ENCODE measurements at regions not wholly inside any gene's neighbourhood (a gene's known extent, or its start where the extent isn't known, plus 50 kb on each side); places are given as distances from the start of the nearest gene placed in this dataset.

DNA sequence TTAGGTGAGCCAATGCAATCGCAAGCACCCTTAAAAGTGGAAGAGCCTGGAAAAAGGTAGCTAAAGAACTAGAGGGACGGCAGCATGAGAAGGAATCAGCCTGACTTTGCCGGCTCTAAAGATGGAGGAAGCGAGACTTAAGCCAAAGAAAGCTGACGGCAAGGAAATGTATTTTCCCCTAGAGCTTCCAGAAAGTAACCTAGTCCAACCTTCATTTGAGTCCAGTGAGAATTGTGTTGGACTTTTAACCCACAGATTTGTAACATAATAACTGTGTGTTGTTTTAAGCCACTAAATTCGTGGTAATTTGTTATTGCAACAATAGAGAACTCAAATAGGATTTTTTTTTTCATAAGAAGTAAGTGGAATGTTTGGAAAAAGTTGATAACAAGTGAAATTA lies 212.7 kb upstream of the C1QTNF7 start:
- DNase-seq (ENCODE audit: low read depth, low spot score) = no peak
- no peak overlapping the region for H3K27ac ChIP-seq

DNA sequence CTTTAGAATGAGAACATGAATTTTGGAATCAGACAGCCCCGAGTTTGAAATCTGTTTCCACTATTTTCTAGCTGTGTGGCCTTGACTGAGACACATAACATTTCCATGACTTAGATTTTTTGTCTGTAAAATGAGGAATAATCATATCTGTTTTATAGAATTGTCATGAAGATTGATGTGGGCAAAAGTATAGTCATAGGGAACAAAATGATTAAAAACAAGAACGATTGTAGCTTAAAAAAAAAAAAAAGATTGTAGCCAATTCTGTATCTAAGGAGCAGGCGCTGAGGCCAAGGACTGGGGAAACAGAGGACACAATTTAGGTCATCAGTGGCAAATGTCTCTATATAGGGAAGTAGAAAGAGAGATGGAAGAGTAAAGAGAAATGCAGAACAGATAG lies 201.6 kb upstream of the C1QTNF7 start:
- no peak overlapping the region for H3K27ac ChIP-seq
- DNase-seq (ENCODE audit: low read depth, low spot score) = no peak

GRCh38 chr4:15231265-15232091 lies 196.4 kb upstream of the C1QTNF7 start:
- no peak for DNase-seq (ENCODE audit: low read depth, low spot score)
- H3K27ac ChIP-seq = no peak overlapping the region

DNA sequence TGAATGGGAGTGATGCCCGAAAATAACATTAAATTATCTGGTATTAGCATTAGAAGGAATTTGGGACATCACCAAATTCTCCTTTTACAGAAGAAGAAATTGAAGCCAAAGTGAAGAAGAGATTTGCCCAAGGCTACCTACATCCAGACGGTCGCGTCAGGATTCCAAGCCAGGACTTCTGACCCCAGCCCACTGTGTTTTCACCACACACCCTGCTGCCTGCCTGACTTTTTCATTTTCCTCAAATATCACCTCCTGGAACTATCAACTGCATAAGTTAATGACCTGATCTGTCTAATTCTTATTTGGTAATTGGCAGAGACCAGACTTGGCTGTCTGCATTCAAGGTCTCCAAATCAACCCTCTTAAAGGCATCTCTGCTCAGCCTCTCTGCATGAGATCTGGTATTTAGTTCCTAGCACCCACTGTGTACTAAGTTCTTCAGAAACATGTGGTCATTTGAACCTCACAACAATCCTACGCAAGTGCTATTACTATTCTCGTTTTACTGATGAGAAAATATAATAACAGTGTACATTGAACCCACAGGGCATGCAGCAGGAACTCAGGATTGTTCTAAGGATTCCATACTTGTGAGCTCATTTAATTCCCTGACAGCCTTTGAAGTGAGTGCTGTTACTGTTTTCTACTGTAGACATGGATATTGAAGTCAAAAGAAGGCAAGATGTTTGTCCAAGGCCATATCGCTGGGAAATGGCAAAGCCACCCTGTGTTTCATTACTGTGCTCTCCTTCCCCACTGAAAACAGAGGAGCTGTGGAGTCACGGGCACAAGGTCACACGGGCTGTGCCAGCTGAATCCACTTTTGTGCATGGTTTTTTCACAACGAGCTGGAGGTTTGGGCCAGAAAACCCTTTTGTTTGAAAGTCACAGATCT lies 195.2 kb upstream of the C1QTNF7 start:
- DNase-seq (ENCODE audit: low read depth, low spot score) = no peak
- H3K27ac ChIP-seq = no peak overlapping the region

DNA sequence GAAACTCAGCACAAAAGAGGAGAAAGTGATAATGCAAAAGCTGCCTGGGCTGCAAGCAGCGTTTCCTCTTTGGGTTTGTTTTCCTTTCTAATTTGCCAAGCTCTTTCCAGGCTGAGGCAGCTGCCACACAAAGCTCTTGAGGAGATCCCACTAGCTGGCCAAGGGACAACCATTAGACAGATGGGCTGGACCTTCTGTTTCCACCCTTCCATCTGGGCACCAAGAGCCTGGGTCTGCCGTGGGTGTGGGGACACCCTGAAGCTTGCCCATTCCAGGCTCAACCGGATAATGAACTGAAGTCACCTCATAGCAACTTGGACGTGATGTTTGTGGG lies 194.6 kb upstream of the C1QTNF7 start:
- no peak overlapping the region for H3K27ac ChIP-seq
- no peak for DNase-seq (ENCODE audit: low read depth, low spot score)

DNA sequence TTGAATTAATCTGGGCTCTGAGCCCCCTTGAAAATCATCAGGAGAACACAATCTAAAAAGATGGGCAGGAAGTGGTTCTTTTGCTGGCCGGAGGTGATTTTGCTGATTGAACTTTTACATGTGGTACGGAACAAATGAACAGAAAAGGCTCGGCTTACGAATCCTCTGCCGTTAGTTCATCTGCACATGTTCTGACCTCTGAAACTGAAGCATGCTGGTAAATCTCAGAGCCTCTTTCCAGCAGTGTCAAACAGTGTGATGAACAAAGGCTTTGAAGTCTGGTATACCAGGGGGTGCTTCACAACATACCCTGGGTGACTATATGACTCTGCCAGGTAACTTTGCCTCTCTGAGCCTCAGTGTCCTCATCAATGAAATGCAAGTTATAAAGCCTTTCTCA lies 194.2 kb upstream of the C1QTNF7 start:
- no peak for DNase-seq (ENCODE audit: low read depth, low spot score)
- H3K27ac ChIP-seq = no peak overlapping the region

DNA sequence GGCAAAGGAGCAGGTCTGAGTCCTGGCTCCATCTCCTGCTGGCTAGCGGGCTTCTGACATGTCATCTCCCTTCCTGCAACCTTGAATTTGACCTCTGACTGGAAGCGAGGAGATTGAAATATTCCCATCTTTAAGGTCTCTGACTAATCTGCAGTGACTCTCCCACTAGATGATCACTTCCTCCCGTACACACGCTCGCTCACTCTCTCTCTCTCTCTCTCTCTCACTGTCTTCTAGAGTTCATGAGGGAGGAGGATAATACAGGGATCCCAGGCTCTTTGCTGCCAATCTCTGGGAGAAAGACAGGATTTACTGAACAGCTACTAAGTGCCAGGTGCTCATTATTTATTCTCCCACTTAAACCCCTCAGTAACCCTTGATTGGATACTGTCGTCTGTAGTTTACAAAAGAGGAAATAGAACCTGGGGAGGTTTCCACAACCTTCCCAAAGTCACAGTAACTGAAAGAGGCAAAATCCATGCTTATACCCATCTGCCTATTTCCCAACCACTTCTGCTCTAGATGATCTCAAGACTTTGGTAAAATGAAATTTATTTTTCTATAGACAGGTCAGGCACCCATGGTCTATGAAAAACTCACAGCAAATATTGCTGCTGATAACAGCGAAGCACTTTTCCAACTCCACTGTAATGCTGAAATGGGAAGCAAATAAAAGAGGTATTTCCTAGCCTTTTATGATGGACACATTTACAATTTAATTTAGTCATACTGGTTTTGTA lies 193.5 kb upstream of the C1QTNF7 start:
- peak overlapping the region; percentile 66 for H3K27ac ChIP-seq
- peak; percentile 52 for DNase-seq (ENCODE audit: low read depth, low spot score)

DNA sequence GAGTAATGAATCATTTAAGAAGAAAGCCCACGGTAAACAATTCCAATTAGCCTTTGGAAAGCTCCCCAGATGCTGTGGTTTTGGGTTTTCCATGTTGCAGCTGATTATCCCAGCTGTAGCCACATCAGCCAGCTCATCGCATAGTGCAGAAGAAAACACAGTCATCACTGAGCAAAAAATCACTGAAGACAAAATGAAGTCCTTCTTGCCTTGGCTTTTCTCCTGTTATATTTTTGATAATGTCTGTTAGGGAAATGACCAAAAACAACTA lies 193.0 kb upstream of the C1QTNF7 start:
- DNase-seq (ENCODE audit: low read depth, low spot score) = peak; percentile 90
- H3K27ac ChIP-seq = peak overlapping the region; percentile 66

- peak overlapping the region; percentile 66 for H3K27ac ChIP-seq
- DNase-seq (ENCODE audit: low read depth, low spot score) = no peak
These were observed 192.7 kb upstream of the C1QTNF7 start for GRCh38 chr4:15235135-15235534.

- DNase-seq (ENCODE audit: low read depth, low spot score) = no peak
These were observed 190.1 kb upstream of the C1QTNF7 start for GRCh38 chr4:15237648-15238230.

DNA sequence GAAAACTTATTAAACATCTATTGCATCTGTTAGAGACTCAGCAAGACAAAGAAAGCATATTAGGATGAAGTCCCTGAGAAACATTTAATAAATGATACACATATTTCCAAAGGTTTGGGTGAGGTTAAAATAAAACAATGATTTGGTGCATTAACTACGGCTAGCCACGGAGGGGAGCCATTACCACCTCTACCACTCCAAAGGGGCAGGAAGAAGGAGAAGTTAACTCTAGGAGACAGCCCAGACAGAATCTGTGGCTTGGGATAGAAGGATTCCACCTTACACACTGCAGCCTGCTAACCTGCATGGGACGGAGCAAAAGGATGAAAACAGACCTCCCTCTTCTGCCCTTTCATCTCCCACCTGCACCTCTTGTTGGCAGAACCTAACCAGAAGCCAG lies 189.1 kb upstream of the C1QTNF7 start:
- H3K27ac ChIP-seq = no peak overlapping the region
- DNase-seq (ENCODE audit: low read depth, low spot score) = no peak

More at GRCh38 chr4:15237648-15238230, 190.1 kb upstream of the C1QTNF7 start:
- no peak overlapping the region for H3K27ac ChIP-seq

- no peak overlapping the region for H3K27ac ChIP-seq
- no peak for DNase-seq (ENCODE audit: low read depth, low spot score)
These were observed 188.0 kb upstream of the C1QTNF7 start for GRCh38 chr4:15239866-15240265.

DNA sequence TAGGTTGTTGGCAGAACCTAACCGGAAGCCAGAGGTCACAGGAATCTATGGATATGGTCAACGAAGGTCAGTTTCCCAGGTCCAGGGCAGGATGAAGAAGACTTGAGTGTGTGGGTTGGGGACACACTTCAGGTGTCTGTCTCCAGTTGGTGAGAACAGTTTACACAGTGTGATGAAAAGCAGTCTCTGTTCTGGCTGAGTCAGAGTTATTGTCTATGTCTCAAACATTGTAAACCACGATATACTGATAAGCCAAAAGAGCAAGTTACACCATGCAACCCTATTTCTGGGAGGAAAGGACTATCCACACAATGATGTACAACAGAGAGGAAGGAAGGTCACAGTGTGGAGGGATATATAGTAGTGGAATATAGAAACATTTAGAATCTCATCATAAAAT lies 187.1 kb upstream of the C1QTNF7 start:
- DNase-seq (ENCODE audit: low read depth, low spot score) = no peak
- no peak overlapping the region for H3K27ac ChIP-seq

DNA sequence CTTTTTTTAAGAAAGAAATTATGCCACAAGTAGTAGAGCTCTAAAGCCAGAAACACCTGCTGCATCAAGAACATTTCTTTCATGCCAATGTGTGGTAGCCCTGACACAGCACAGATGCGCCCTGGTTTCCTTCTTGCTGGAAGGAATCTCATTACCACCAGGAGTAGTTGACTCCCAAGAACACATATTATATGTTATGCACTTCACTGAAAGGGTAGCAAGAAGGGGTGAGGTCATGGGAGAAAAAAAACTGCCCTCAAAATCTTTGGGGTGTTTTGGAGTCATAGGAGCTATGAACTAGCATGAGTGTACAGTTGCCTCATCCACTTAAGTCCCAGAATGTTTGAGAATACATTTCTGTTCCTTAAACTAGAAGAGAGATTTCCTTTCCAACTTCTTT lies 185.8 kb upstream of the C1QTNF7 start:
- no peak overlapping the region for H3K27ac ChIP-seq
- no peak for DNase-seq (ENCODE audit: low read depth, low spot score)

GRCh38 chr4:15244354-15244753 lies 183.5 kb upstream of the C1QTNF7 start:
- no peak overlapping the region for H3K27ac ChIP-seq
- no peak for DNase-seq (ENCODE audit: low read depth, low spot score)

DNA sequence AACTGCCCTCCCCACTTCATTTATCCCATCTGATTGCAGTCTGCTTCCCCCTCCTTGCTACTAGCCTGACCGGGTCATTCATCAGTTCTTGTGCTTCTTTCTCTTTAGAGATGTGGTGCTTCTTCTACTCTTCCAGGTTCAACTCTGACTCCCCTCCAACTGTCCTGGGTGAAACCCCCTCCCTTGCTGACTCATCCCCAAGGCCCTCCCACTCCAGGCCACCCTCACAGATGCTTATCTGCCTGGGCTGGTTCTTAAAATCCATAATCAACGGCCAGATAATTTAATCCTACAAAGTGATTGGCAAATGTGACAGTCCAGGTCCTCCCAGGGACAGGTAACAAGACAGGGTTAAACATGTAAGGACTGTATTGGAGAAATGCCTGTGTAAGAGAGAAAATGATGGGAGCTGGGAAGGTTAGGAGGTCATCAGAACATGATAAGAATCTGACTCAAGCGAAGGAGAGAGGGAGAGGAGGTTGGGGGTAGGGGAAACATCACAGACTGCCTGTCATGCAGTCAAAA lies 182.8 kb upstream of the C1QTNF7 start:
- no peak for DNase-seq (ENCODE audit: low read depth, low spot score)
- H3K27ac ChIP-seq = no peak overlapping the region

DNA sequence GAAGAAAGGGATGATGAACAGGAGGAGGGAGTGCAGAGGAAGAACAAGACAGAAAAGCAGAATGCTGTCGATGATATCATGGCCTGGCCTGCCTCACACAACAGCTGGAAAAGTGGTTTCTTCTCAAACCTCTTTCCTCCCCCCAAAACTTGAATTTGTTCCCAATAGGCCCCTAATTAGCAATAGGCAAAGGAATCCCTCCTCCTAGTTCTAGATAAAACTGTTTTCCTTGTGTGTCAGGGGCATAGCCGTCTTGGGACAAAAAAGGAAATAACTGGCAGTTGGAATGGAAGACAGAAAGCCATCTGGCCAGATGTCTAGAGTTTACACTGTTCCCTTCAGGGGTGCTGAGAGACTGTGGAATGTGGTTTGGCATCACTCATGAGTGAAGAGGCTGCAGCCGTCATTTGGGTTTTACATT lies 177.8 kb upstream of the C1QTNF7 start:
- DNase-seq (ENCODE audit: low read depth, low spot score) = no peak
- no peak overlapping the region for H3K27ac ChIP-seq

DNA sequence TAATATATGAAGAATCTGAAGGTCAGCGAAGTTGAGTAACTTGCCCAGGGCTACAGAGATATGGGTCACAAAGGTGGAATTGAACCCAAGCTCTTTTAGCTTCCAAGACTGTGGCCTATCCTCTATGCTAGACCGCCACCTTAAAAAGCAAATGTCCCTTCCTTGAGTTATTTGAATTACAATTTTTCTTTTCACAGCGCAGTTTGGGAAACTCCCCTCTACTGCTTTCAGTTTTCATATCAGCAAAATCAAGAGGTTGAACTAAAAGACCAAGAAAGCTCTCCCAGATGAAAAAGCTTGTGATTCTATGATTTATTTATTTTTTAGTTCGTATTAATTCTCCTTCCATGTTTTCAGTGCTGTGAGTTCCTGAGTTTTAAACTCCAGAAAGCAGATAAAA lies 174.5 kb upstream of the C1QTNF7 start:
- no peak overlapping the region for H3K27ac ChIP-seq
- no peak for DNase-seq (ENCODE audit: low read depth, low spot score)

- H3K27ac ChIP-seq = no peak overlapping the region
- no peak for DNase-seq (ENCODE audit: low read depth, low spot score)
These were observed 173.5 kb upstream of the C1QTNF7 start for GRCh38 chr4:15254236-15254880.

- H3K27ac ChIP-seq = no peak overlapping the region
- no peak for DNase-seq (ENCODE audit: low read depth, low spot score)
These were observed 172.3 kb upstream of the C1QTNF7 start for GRCh38 chr4:15255537-15255936.

Measured in epithelial cell of prostate (primary cell).